HG03520 (cell line): ENCODE measurements at regions not wholly inside any gene's neighbourhood (a gene's known extent, or its start where the extent isn't known, plus 50 kb on each side); places are given as distances from the start of the nearest gene placed in this dataset.

ENCODE experiments used
- ATAC-seq: cut with Tn5 transposase; IDR thresholded peaks from one replicate; pipeline ENCODE4 v1.9.1; 2021; ENCODE audit warnings: mild to moderate bottlenecking, moderate library complexity; ENCODE audit not compliant: unreplicated experiment

DNA sequence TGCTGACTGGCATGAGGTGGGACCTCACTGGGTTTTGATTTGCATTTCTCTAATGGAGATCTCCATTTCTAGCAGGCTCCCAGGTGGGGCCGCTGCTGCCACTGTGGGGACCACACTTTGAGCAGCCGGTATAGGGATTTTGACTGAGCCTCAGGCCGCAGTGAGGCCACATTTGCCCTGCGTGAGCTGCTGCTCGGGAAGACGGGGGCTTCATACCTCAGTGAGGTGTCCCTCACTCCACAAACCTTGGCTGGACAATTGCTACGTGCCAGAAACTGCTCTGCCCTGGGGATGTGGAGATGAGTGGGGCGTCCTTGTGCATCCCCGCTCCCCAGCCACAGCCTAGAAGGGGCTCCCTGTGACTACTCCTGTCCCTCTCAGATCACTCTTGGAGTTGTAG, 134.3 kb downstream of the ANKRD60 start:
- no peak for ATAC-seq

- no peak for ATAC-seq
These were observed 135.6 kb downstream of the ANKRD60 start for GRCh38 chr20:58092871-58093270.

- no peak for ATAC-seq
These were observed 136.1 kb downstream of the ANKRD60 start for GRCh38 chr20:58092353-58092752.

- ATAC-seq: no peak
These were observed 136.6 kb downstream of the ANKRD60 start for GRCh38 chr20:58091810-58092209.

- no peak for ATAC-seq
These were observed 138.3 kb downstream of the ANKRD60 start for GRCh38 chr20:58090161-58090560.

DNA sequence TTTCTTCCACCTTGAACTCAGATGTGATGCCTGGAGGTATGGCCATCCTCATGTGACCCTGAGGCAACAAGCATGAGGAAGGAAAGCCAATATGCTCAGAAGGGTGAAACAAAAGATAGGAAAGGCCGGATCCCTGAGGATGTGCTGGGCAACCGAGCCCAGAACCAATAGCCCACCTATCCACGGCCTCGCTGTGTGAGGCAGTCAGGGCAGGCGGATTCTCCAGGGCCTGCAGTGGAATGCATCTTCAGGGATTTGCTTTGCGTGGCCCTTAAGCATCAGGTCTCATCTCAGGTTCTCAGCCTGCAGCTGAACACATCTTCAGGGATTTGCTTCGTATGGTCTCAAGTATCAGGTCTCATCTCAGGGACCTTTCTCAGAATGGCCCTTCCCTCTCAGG, 139.8 kb downstream of the ANKRD60 start:
- no peak for ATAC-seq

DNA sequence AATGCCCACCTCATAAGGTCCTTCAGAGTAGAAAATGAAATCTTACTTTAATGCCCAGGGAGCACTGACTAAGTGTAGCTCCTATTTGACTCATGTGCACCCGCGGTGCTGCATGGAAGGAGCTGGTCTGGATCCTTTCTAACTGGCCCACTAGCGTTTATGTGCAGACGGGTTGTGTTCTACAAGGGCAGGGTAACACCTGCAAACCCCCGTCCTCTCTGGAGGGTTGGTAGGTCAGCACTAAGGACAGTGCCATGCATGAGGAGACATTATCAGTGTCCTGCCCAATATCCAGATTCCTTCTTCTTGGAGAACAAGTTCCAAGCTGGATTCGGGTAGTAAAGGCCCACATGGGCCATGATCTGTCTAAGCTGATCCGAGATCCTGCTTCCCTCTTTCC, 140.3 kb downstream of the ANKRD60 start:
- no peak for ATAC-seq

DNA sequence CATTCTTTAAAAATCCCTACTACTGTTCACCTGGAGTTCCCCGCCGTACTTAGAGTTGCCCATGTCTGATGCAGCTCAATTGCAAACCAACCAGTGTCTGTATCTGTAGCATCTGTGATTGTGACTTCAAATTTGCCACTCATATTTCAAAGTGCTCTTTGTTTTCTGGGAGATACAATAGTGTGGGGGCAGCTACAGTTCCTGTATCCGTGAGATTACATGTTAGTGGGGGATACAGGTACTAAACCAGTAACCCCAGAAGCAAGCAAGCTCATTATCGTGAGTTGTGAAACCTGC, 140.9 kb downstream of the ANKRD60 start:
- ATAC-seq: no peak

DNA sequence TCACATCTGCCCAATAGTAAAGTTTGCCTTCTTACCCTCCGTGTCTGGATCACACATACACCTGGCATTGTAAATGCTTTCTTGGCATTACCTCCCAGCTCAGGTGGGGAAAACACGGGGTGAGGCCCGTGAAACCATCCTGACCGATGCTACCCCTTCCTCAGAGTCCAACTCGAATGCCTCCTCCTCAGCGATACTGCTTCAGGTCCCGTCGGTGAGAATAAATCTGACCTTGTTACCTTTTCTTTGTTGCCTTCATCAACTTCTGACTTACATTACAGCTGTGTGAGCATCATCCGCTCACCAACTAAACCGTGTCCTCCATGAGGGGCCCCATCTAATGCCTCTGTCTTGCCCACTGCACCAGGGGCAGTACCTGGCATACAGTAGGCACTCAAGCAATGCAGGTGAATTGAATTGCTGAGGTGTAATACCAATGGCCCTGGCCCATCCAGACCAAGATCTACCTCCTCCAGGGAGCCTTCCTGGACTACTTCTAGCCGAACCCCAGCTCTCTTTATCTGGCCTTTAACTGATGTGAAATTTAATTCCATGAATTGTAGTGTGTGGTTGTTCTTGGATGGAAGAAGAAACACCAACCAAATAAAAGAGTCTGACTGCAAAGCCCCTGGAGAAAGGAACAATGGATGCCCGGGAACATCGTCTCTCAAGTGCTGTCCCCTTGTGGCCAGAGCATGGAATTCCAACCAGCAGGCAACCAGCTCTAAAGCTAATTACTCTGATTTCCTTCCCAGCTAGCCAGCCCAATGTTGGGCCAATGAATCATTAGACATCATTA, 141.5 kb downstream of the ANKRD60 start:
- no peak for ATAC-seq

DNA sequence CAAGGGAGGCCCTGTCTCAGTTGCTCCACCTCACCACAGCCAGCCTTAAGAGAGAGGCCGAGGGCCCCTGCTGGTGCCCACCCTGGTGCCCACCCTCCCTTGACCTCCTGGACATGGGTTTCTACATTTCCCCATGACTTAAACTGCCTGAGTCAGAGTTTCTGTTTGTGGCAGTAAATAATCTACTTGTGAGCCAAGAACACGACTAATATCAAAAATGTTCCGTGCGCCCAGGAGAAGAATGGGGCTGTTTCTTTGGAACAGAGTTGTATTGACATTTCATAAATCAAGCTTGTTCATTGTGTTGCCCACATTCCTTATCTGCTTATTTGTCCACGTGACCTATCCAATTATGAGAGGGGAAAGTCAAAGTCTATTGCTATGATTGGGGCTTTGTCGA, 143.5 kb downstream of the ANKRD60 start:
- ATAC-seq: no peak

DNA sequence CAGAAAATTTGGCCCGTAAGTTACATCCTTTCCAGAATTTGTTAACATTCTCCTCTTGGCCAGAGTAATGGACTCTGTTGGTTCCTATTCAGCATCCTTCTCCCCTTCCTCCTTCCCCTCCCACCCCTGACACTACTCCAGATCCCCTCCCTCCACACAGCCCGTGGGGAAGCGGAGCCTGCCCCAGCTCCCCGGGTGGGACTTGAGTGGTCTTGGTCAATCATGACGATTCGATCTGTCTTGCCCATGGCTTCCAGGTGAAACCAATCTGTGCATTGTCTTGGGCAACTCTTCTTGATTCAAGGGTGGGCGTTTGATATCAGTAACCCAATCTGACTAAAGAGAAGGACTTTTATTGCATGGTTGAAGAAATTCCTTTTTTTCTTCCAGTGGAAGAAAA, 143.9 kb downstream of the ANKRD60 start:
- ATAC-seq: no peak

DNA sequence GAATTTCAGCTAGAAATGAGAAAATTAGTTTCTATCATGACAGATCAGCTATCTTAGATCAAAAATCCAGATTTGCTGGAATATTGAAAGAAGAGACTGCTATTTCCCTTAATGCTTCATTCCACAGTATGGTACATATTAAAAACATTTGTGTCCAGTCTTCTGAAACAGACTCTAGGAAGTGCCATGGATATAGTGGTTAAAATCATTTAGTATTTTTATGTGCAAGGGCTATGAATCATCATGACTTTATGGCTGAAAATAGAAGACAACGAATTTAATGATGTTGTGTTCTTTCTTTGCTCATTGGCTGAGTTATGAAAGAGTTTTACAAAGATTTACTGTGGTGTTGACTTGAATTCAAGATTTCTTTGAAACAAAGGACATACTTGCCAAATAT, 146.6 kb downstream of the ANKRD60 start:
- no peak for ATAC-seq

- no peak for ATAC-seq
These were observed 149.5 kb downstream of the ANKRD60 start for GRCh38 chr20:58078741-58079522.

- ATAC-seq: no peak
These were observed 151.2 kb downstream of the ANKRD60 start for GRCh38 chr20:58077282-58077681.

GRCh38 chr20:58076405-58076804, 152.0 kb downstream of the ANKRD60 start:
- no peak for ATAC-seq

DNA sequence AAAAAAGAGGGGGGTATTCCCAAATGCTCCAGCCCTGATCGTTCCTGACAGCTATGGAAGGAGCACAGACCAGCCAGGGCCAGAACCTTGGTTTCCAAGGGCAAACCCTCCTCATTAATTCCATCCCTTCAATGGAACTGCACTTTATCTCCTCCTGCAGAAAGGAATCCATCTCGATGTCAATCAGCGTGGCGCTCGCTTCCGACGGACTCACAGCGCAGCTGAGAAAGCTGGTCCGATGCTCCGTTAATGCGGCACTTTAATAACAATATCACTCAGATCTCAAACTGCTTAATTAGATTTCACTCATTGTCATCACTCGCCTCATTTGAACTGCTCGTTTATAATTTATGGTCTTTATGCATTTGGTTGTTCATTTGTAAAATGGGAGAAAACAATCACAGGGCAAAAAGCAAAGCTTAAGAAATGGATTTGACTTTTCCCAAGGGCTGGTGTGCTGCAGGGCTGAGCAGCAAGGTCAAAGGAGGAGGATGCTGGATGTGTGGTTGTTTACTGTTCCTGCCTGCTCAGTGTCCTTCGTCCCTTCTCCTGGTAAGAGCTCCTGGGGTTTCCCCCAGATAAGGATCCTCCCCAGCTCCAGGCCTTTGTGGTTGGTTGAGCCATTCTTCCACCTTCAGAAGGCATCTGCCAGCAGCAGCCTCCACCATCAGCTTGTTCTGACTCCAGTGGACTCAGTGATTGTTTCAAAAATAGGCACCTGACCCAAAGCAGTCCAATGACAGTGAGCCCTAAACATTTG, 152.7 kb downstream of the ANKRD60 start:
- no peak for ATAC-seq

DNA sequence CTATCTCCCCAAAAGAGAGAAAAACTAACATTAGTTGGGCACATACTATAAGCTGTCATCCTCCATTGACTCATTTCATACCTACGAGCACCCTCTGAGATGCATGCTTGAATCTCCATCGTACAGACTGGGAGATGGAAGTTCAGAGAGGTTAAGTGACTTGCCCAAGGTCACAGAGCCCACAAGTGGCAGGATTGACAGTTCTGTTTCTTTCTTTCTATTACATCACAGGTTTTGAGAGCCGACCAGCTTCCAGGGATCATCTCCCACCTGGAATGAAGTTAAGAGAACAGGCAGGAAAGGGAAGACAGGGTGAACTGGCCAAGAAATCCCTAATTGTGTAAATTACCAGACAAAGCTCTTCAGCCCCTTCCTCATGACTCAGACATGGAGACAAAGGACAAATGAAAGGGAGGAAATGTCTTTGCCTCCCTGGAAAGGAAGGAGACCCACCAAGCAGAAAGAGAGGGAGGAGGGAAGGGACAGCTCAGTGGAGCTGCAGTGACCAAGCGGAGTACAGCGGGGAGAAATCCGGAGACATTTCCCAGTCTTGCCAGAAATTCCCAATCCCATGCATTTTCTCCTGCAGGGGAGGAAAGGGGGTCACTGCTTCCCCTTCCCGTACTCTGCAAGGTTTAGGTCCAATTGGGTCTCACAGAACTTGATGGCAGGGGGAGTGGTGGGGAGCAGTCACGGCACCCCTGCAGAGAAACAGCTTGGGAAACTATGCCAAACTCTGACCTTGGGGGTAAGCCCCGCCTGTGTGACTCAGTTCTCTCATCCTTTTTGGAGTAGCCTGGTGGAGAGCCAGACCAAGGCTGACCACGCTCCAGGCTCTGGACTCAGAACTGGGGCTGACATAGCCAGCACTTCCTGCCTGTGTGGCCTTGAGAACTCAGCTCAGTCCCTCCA, 154.3 kb downstream of the ANKRD60 start:
- no peak for ATAC-seq

- no peak for ATAC-seq
These were observed 155.5 kb downstream of the ANKRD60 start for GRCh38 chr20:58072695-58073671.

DNA sequence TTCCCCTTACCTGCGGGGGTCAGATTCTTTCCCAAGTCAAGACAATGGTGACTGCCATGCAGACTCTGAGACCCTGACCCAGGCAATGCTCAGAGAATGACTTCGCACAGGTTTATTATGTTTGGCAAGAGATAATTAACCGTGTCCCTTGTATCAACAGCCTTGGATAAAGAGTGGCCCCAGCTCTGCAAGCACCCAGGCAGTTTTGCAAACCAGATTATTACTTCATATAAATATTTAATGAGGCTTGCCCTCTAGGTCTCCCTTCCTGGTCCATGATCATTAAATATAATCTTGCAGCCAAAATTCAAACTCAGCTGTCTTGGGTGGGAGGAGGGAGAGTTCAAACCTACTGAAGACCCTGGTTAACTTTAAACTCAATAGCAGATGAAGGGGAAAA, 156.5 kb downstream of the ANKRD60 start:
- ATAC-seq: no peak

- ATAC-seq: no peak
These were observed 157.2 kb downstream of the ANKRD60 start for GRCh38 chr20:58071298-58071697.
